ENCODE measurements at regions not wholly inside any gene's neighbourhood (a gene's known extent, or its start where the extent isn't known, plus 50 kb on each side); places are given as distances from the start of the nearest gene placed in this dataset.

GRCh38 chr11:95299078-95299679, 68.2 kb upstream of the SESN3 start:
- no peaks in the 10 kb centered on the region for H3K9me3 ChIP-seq
- no peak overlapping the region for H3K4me3 ChIP-seq
- no peak for ATAC-seq
- no peak overlapping the region for H3K27ac ChIP-seq
- no peaks in the 10 kb centered on the region for H3K27me3 ChIP-seq
- no peak for TF ChIP-seq EP300 (IDR thresholded peaks at IDR 0.05)
- TF ChIP-seq POLR2AphosphoS5 (IDR thresholded peaks at IDR 0.05) = no peak
- TF ChIP-seq POLR2A (IDR thresholded peaks at IDR 0.05) = no peak
- no peak for TF ChIP-seq CTCF (IDR thresholded peaks at IDR 0.05)
- peaks cover 0 to 35% (median 8%) of the 10 kb centered on the region in 3 donors for H3K4me1 ChIP-seq
- WGBS, 2 donors (ENCODE audit: low coverage in 1 of 2) = 79 to 83% methylated on average over 4 to 6 of the region's 9 CpGs
- no peaks in the 10 kb centered on the region for H3K36me3 ChIP-seq

GRCh38 chr11:95297680-95298452, 66.9 kb upstream of the SESN3 start:
- H3K36me3 ChIP-seq = no peaks in the 10 kb centered on the region

GRCh38 chr11:95296621-95297025, 65.6 kb upstream of the SESN3 start:
- no peaks in the 10 kb centered on the region for H3K9me3 ChIP-seq
- no peak overlapping the region for H3K4me3 ChIP-seq
- H3K27ac ChIP-seq = peak overlapping the region in 1 of 4 donors; percentile 50
- peaks cover 0 to 43% (median 8%) of the 10 kb centered on the region in 3 donors for H3K4me1 ChIP-seq
- 60 to 61% methylated on average over 4 to 6 of the region's 6 CpGs for WGBS, 2 donors (ENCODE audit: low coverage in 1 of 2)
- no peak for ATAC-seq
- TF ChIP-seq EP300 (IDR thresholded peaks at IDR 0.05) = no peak
- no peaks in the 10 kb centered on the region for H3K27me3 ChIP-seq
- H3K36me3 ChIP-seq = no peaks in the 10 kb centered on the region

More at GRCh38 chr11:95297680-95298452, 66.9 kb upstream of the SESN3 start:
- Histone ChIP-seq H3K4me3 (no peak overlapping the region), H3K27ac (no peak overlapping the region), H3K4me1 (peaks cover 0 to 35% (median 8%) of the 10 kb centered on the region in 3 donors), H3K27me3 (no peaks in the 10 kb centered on the region), H3K9me3 (no peaks in the 10 kb centered on the region)
- no peak for ATAC-seq
- WGBS, 2 donors (ENCODE audit: low coverage in 1 of 2) = 88 to 100% methylated on average over 1 of the region's 1 CpG
- TF ChIP-seq POLR2A (IDR thresholded peaks at IDR 0.05) (no peak), POLR2AphosphoS5 (IDR thresholded peaks at IDR 0.05) (no peak), EP300 (IDR thresholded peaks at IDR 0.05) (no peak), CTCF (IDR thresholded peaks at IDR 0.05) (no peak)

GRCh38 chr11:95296165-95296564, 65.2 kb upstream of the SESN3 start:
- ATAC-seq = no peak

More at GRCh38 chr11:95296165-95296564, 65.2 kb upstream of the SESN3 start:
- Histone ChIP-seq H3K4me3 (no peak overlapping the region), H3K4me1 (peaks cover 0 to 38% (median 8%) of the 10 kb centered on the region in 3 donors), H3K9me3 (no peaks in the 10 kb centered on the region), H3K27me3 (no peaks in the 10 kb centered on the region), H3K36me3 (no peaks in the 10 kb centered on the region), H3K27ac (peak overlapping the region in 1 of 4 donors; percentile 50)
- TF ChIP-seq POLR2A (IDR thresholded peaks at IDR 0.05) = no peak
- no peak for TF ChIP-seq POLR2AphosphoS5 (IDR thresholded peaks at IDR 0.05)
- TF ChIP-seq CTCF (IDR thresholded peaks at IDR 0.05) = no peak
- no peak for TF ChIP-seq EP300 (IDR thresholded peaks at IDR 0.05)
